Thyroid gland (tissue), 4 donors: ENCODE measurements at regions not wholly inside any gene's neighbourhood (a gene's known extent, or its start where the extent isn't known, plus 50 kb on each side); places are given as distances from the start of the nearest gene placed in this dataset.

Experiments used
- DNase-seq, 2 donors: peaks; one replicate each; pipeline ENCODE4 v3.0.0-alpha.2; 2019
- H3K27ac ChIP-seq, 3 donors: fragments of 200-600 bp; sonication (generic); 1 replicate in 2 of 3; 2 replicates in 1 of 3; pipeline ENCODE4 v1.5.1; 2016 to 2019; ENCODE audit warnings: mild to moderate bottlenecking in 1 of 3, moderate library complexity in 1 of 3
- H3K27me3 ChIP-seq: fragments of 200-600 bp; sonication (generic); one replicate; pipeline ENCODE4 v1.5.1; 2019
- H3K36me3 ChIP-seq, 2 donors: fragments of 200-600 bp; sonication (generic); one replicate each; pipeline ENCODE4 v1.5.1; 2016 to 2019
- H3K4me1 ChIP-seq, 2 donors: fragments of 200-600 bp; sonication (generic); one replicate each; pipeline ENCODE4 v1.5.1; 2017 to 2019
- H3K4me3 ChIP-seq, 3 donors: fragments of 200-600 bp; sonication (generic); replicated peaks in 1 of 3; 1 replicate in 2 of 3; 2 replicates in 1 of 3; pipeline ENCODE4 v1.5.1; 2016; ENCODE audit warnings: mild to moderate bottlenecking in 1 of 3
- H3K9me3 ChIP-seq: fragments of 200-600 bp; sonication (generic); one replicate; pipeline ENCODE4 v1.5.1; 2017
- POLR2A ChIP-seq, 2 donors: fragments of 450-650 bp; IDR thresholded peaks; one replicate each; pipeline ENCODE4 v1.6.1; 2017; ENCODE audit warnings: antibody characterized with exemption in 2 of 2, mild to moderate bottlenecking in 2 of 2, moderate library complexity in 1 of 2
- WGBS, 2 donors: methylation state at CpG; one replicate each; pipeline ENCODE4 v1.1.5; 2017; 5-methylcytosine and 5-hydroxymethylcytosine counted together
- intact Hi-C: fragments of 100-400 bp; cut with DNase I; formaldehyde crosslinking; loops from one replicate; pipeline ENCODE4 v1.15.1; 2023
- TF ChIP-seq, protein P1 (sequence below), 6 experiments: fragments of 200-600 bp in 3 of 6; fragments of 450-650 bp in 3 of 6; sonication (generic) in 3 of 6; IDR thresholded peaks; one replicate each; pipeline ENCODE4 v1.5.1; 2016 to 2019; ENCODE audit warnings: antibody characterized with exemption in 6 of 6, mild to moderate bottlenecking in 2 of 6, inconsistent platforms in 1 of 6, moderate library complexity in 1 of 6

DNA sequence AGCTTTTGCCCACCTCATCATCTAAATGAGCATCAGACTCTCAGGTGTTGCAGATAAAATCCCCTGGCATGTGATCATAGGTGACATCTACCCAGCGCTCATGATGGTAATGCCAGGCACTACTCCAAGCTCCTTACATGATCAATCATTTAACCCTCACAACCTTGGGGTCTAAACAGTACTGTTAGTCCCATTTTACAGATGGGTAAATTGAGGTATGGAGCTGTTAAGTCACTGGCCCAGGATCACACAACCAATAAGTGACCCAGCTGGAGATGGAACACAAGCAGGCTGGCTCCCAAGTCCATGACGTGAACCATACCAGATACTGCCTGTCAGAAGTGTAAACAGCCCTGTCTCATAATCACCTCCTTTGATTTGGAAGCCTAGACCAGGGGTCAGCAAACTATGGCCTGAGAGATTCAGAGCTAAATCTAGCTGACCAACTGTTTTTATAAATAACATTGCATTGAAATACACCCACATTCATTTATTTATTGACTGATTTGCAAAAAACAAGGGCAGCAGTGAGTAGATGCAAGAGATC, 79.2 kb downstream of the UNC5CL start:
- Histone ChIP-seq H3K27ac (no peak overlapping the region), H3K27me3 (no peaks in the 10 kb centered on the region), H3K4me1 (peaks cover 0 to 16% of the 10 kb centered on the region in 2 donors), H3K9me3 (no peaks in the 10 kb centered on the region), H3K4me3 (no peak overlapping the region), H3K36me3 (no peaks in the 10 kb centered on the region)
- 96 to 97% methylated on average over 2 of the region's 2 CpGs for WGBS, 2 donors
- no peak for DNase-seq
- intact Hi-C loops = no loop called here
- TF ChIP-seq, protein P1, sequence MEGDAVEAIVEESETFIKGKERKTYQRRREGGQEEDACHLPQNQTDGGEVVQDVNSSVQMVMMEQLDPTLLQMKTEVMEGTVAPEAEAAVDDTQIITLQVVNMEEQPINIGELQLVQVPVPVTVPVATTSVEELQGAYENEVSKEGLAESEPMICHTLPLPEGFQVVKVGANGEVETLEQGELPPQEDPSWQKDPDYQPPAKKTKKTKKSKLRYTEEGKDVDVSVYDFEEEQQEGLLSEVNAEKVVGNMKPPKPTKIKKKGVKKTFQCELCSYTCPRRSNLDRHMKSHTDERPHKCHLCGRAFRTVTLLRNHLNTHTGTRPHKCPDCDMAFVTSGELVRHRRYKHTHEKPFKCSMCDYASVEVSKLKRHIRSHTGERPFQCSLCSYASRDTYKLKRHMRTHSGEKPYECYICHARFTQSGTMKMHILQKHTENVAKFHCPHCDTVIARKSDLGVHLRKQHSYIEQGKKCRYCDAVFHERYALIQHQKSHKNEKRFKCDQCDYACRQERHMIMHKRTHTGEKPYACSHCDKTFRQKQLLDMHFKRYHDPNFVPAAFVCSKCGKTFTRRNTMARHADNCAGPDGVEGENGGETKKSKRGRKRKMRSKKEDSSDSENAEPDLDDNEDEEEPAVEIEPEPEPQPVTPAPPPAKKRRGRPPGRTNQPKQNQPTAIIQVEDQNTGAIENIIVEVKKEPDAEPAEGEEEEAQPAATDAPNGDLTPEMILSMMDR (IDR thresholded peaks at IDR 0.05) = no peak
- TF ChIP-seq POLR2A (IDR thresholded peaks at IDR 0.05) = no peak

DNA sequence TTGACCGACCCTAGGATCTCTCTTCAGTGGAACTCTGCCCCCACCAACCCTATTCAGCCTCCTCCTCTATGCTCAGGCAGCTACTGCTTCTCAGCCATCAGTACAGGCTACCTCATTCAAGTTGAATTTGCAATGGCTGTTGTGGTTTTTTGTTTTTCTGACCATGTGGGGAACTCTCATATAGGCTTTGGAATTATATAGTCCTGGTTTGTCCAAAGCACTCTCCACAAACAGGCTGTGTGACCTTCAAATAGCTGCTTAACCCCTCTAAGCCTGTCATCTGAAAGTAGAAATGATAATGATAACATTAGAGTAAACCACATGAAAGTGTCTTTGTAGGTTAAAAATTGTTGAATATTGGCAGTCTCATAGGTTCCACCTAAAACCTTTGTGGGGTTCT, 80.3 kb downstream of the UNC5CL start:
- Histone ChIP-seq H3K9me3 (no peaks in the 10 kb centered on the region), H3K36me3 (no peaks in the 10 kb centered on the region), H3K4me3 (no peak overlapping the region), H3K27me3 (no peaks in the 10 kb centered on the region), H3K27ac (no peak overlapping the region), H3K4me1 (peaks cover 0 to 16% of the 10 kb centered on the region in 2 donors)
- DNase-seq = no peak
- intact Hi-C loops = no loop called here
- 71 to 86% methylated on average over 1 of the region's 1 CpG for WGBS, 2 donors
- TF ChIP-seq, protein P1 (IDR thresholded peaks at IDR 0.05) = no peak
- TF ChIP-seq POLR2A (IDR thresholded peaks at IDR 0.05) = no peak

DNA sequence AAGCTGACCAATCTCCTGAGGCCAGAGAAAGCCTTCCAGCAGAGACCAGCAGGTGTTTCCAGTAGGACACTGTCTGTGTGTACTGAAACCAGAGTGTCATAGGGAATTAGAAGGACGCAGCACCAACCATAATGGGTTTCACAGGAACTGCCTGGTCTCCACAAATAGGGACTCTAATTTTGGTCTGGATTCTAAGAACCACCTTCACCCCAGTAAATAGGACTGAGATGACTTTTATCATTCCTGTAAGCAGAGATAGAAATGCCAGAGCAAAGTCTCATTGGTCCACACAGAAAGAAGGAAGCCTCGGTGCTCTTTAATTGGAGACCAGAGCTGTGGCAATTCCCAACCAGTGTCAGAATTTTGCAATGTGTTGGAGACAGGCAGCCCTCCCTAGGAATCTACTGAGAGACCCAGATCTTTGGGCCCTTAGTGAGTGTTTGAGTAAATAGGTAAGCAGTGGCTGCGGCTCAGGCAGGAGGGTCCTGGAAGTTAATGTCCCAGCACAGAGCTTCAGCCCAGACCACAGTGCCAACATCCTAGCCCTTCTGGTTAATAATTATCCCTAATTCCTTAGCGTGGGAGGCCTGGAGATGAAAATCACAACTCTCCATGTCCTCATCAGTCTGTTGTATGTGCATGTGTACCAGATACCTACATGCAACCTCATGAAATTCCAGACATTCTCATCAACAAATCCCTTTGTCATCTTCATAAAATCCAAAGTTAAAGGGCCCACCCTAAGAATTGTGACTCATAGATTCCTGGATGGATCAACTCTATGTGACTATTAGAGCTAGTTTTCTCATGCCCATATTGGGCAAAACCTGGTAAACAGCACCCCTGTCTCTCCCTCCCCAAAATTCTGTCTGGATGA, 81.2 kb downstream of the UNC5CL start:
- intact Hi-C loops = no loop called here
- Histone ChIP-seq H3K9me3 (no peaks in the 10 kb centered on the region), H3K4me1 (peaks cover 0 to 16% of the 10 kb centered on the region in 2 donors), H3K27me3 (no peaks in the 10 kb centered on the region), H3K27ac (no peak overlapping the region), H3K36me3 (no peaks in the 10 kb centered on the region), H3K4me3 (no peak overlapping the region)
- no peak for DNase-seq
- WGBS, 2 donors = 86 to 93% methylated on average over 4 of the region's 4 CpGs
- TF ChIP-seq POLR2A (IDR thresholded peaks at IDR 0.05) = no peak
- TF ChIP-seq, protein P1 (IDR thresholded peaks at IDR 0.05) = no peak

DNA sequence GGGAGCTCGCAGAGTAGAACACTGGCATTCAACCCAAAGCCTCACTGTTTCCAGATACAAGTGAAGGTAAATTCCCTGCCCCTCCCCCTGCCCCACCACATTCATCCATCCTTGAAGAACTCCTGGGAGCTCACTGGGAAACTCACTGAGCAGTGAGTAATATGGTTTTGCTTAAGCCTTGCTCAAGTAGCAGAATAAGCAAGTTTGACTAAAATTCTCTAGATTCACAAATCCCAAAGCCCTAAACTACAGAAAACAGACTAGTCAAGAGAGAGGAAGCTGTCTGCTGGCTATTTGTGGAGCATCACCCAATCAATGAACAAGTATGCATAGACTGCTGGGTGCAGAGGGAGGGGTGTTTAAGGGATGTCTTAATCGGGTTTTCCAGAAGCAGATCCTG, 82.1 kb downstream of the UNC5CL start:
- no peaks in the 10 kb centered on the region for H3K27me3 ChIP-seq
- DNase-seq = peak in 1 of 2 donors; percentile 15
- H3K27ac ChIP-seq = no peak overlapping the region
- no peak for TF ChIP-seq POLR2A (IDR thresholded peaks at IDR 0.05)
- TF ChIP-seq, protein P1 (IDR thresholded peaks at IDR 0.05) = no peak
- H3K4me1 ChIP-seq = peaks cover 0 to 9% of the 10 kb centered on the region in 2 donors
- H3K4me3 ChIP-seq = no peak overlapping the region
- WGBS, 2 donors = 71 to 90% methylated on average over 2 of the region's 2 CpGs
- no peaks in the 10 kb centered on the region for H3K9me3 ChIP-seq
- no peaks in the 10 kb centered on the region for H3K36me3 ChIP-seq
- intact Hi-C loops = no loop called here

DNA sequence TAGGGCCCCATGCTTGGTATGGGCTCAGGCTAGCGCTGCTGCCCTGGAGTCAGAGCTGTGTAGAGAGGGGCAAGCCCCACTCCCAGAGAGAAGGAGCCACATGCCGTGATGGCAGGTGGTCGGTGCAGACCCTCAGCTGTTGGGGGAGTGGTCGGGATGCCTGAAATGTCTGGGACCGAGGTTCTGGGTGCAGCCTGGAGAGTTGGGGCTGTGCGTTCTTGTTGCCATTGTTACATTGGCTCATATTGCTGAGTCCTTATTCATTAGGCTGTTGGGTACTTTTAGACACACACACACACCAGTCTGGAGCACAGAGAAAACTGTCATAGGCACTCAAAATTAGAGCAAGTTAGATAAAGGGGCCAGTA, 83.9 kb downstream of the UNC5CL start:
- TF ChIP-seq, protein P1 (IDR thresholded peaks at IDR 0.05) = no peak
- TF ChIP-seq POLR2A (IDR thresholded peaks at IDR 0.05) = no peak
- Histone ChIP-seq H3K4me3 (no peak overlapping the region), H3K36me3 (no peaks in the 10 kb centered on the region), H3K27ac (no peak overlapping the region), H3K9me3 (no peaks in the 10 kb centered on the region), H3K27me3 (no peaks in the 10 kb centered on the region), H3K4me1 (no peaks in the 10 kb centered on the region)
- no peak for DNase-seq
- intact Hi-C loops = no loop called here
- 89 to 93% methylated on average over 5 to 6 of the region's 6 CpGs for WGBS, 2 donors
